ENCODE measurements at regions not wholly inside any gene's neighbourhood (a gene's known extent, or its start where the extent isn't known, plus 50 kb on each side); places are given as distances from the start of the nearest gene placed in this dataset.

DNA sequence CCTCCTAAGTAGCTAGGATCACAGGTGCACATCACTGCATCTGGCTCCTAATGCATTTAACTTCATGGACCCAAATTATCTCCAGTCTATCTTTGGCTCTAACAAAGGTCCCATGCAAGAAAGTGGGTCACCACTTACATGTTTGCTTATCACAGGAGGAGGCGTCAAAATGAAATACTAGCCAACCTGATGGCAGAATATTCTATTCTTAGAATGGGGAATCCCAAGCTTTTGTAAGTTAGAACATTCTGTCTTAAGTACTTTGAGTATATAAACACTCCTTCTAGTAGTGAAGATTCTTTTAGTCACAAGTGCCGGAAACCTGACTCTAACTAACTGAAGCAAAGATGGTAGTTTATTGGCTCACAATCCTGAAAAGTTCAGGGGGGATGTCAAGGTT, 72.0 kb upstream of the ADAMTS9 start:
- TF ChIP-seq CTCF (IDR thresholded peaks at IDR 0.05; ENCODE audit: insufficient read depth, low read depth, low read length), result no peak
- TF ChIP-seq EZH2 (IDR thresholded peaks at IDR 0.05; ENCODE audit: insufficient read depth, low read length), result no peak
